DND-41 (cell line): ENCODE measurements at regions not wholly inside any gene's neighbourhood (a gene's known extent, or its start where the extent isn't known, plus 50 kb on each side); places are given as distances from the start of the nearest gene placed in this dataset.

Experiments used
- EZH2 ChIP-seq: IDR thresholded peaks from 3 replicates; pipeline ENCODE4 v1.6.1; 2012; ENCODE audit warnings: borderline replicate concordance, low read depth, mild to moderate bottlenecking, moderate library complexity, low read length, inconsistent platforms; ENCODE audit not compliant: severe bottlenecking
- TF ChIP-seq, protein P1 (sequence below): IDR thresholded peaks from 2 replicates; pipeline ENCODE4 v1.5.1; 2012; ENCODE audit warnings: borderline replicate concordance, low read length, moderate library complexity, mild to moderate bottlenecking; ENCODE audit not compliant: poor library complexity, severe bottlenecking; ENCODE audit errors: extremely low read depth

DNA sequence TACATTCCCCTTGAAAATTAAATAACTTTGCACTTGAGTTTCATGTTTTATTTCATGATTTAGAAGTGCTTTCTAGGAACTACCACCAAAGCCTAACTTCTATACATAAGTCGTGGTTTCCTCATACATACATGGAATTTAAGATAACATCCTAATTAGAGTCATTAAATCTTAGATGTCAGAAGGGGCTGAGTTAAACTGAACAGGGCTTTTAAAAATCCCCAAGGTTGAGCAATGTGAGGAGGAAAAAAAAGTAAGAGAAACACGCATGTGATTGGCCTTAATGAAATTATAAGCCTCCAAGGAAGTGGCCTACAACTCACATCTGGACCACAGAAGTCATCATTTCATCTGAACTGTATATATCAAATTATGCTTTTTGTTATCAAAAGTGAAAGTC, 303.1 kb upstream of the SEMA6D start:
- TF ChIP-seq, protein P1, sequence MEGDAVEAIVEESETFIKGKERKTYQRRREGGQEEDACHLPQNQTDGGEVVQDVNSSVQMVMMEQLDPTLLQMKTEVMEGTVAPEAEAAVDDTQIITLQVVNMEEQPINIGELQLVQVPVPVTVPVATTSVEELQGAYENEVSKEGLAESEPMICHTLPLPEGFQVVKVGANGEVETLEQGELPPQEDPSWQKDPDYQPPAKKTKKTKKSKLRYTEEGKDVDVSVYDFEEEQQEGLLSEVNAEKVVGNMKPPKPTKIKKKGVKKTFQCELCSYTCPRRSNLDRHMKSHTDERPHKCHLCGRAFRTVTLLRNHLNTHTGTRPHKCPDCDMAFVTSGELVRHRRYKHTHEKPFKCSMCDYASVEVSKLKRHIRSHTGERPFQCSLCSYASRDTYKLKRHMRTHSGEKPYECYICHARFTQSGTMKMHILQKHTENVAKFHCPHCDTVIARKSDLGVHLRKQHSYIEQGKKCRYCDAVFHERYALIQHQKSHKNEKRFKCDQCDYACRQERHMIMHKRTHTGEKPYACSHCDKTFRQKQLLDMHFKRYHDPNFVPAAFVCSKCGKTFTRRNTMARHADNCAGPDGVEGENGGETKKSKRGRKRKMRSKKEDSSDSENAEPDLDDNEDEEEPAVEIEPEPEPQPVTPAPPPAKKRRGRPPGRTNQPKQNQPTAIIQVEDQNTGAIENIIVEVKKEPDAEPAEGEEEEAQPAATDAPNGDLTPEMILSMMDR = no peak
- TF ChIP-seq EZH2 = no peak
